ENCODE measurements at regions not wholly inside any gene's neighbourhood (a gene's known extent, or its start where the extent isn't known, plus 50 kb on each side); places are given as distances from the start of the nearest gene placed in this dataset.

- TF ChIP-seq CTCF (IDR thresholded peaks at IDR 0.05) = no peak
- TF ChIP-seq POLR2A (IDR thresholded peaks at IDR 0.05) = no peak
Observed at GRCh38 chr14:58865514-58866281, 227.9 kb downstream of the DACT1 start.
